ENCODE measurements at regions not wholly inside any gene's neighbourhood (a gene's known extent, or its start where the extent isn't known, plus 50 kb on each side); places are given as distances from the start of the nearest gene placed in this dataset.

DNA sequence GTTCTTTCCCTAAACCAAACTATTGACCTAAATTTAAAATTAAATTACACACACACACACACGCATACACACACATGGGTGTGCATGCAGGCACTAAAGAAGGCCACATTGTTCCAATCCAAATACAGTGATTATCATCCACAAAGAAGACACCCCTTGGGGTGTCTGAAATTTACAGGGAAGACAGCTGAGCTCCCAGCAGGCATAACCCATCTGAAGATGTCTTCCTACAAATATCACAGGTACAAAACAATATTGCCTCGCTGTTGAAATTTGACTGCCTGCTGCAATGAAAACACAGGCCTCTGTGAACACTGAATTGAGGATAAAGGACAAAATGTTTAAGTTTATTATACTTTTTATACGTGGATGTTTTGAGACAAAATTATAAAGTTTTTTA, 50.2 kb upstream of the SLC7A11 start:
- 89% methylated on average over 1 of the region's 3 CpGs; no CpG with 5 or more reads in 1 of the 2 experiments for WGBS, 2 experiments (ENCODE audit: insufficient coverage in 2 of 2)

More for the DNA sequence above, 50.2 kb upstream of the SLC7A11 start:
- Histone ChIP-seq H3K9me3 (ENCODE audit: control insufficient read depth, low read length) (no peaks in the 10 kb centered on the region), H3K4me1 (ENCODE audit: control insufficient read depth, insufficient read depth, low read length, poor library complexity, severe bottlenecking) (no peaks in the 10 kb centered on the region), H3K36me3 (ENCODE audit: control insufficient read depth, insufficient read depth, low read length) (no peaks in the 10 kb centered on the region), H3K27ac (ENCODE audit: low read depth, low read length, severe bottlenecking) (no peak overlapping the region), H3K4me3 (ENCODE audit: extremely low read depth, insufficient read depth, low read length, poor library complexity, severe bottlenecking) (no peak overlapping the region)
